Neural cell (in vitro differentiated cells): ENCODE measurements at regions not wholly inside any gene's neighbourhood (a gene's known extent, or its start where the extent isn't known, plus 50 kb on each side); places are given as distances from the start of the nearest gene placed in this dataset.
"Not testable (repeated sequence)": the region's sequence is repeated elsewhere in the genome, so short reads cannot be mapped to it uniquely, and the experiment has no call there.

Experiments used
- CTCF ChIP-seq: fragments of 450-650 bp; IDR thresholded peaks from 2 replicates; pipeline ENCODE4 v1.5.1; 2014; ENCODE audit warnings: antibody characterized with exemption, mild to moderate bottlenecking, moderate library complexity; ENCODE audit not compliant: poor library complexity, severe bottlenecking
- POLR2AphosphoS5 ChIP-seq: IDR thresholded peaks from 2 replicates; pipeline ENCODE4 v1.6.1; 2012

- TF ChIP-seq CTCF, POLR2AphosphoS5: not testable (repeated sequence)
Measured at GRCh38 chr1:149158308-149158707, 55.0 kb upstream of the NBPF9 start.
